OCI-LY3 (cell line): ENCODE measurements at regions not wholly inside any gene's neighbourhood (a gene's known extent, or its start where the extent isn't known, plus 50 kb on each side); places are given as distances from the start of the nearest gene placed in this dataset.

ENCODE experiments used
- H2AFZ ChIP-seq: fragments of 200-600, 300-600 bp; shearing (Covaris generic); 2 replicates; pipeline ENCODE4 v1.6.0; 2014; ENCODE audit warnings: antibody characterized with exemption, low read depth, low read length
- H3K27ac ChIP-seq: fragments of 200-600, 300-600 bp; sonication (generic); 2 replicates; pipeline ENCODE4 v1.5.1; 2014; ENCODE audit warnings: mild to moderate bottlenecking, low read length, moderate library complexity, mixed read lengths
- H3K27me3 ChIP-seq: fragments of 200-600, 300-600 bp; sonication (generic); 2 replicates; pipeline ENCODE4 v1.6.1; 2014; ENCODE audit warnings: low read depth, low read length, mixed read lengths
- H3K36me3 ChIP-seq: fragments of 200-600, 300-600 bp; sonication (generic); replicated peaks from 2 replicates; pipeline ENCODE3; 2014; ENCODE audit warnings: low read depth, low read length, mixed read lengths
- H3K4me1 ChIP-seq: fragments of 300-600, 200-600 bp; sonication (generic); 2 replicates; pipeline ENCODE4 v1.6.1; 2014; ENCODE audit warnings: low read length, mixed read lengths
- H3K4me2 ChIP-seq: fragments of 200-600, 300-600 bp; sonication (generic); 2 replicates; pipeline ENCODE4 v1.6.1; 2014; ENCODE audit warnings: low read length, mixed read lengths
- H3K4me3 ChIP-seq: fragments of 300-600, 200-600 bp; sonication (generic); 2 replicates; pipeline ENCODE4 v1.5.1; 2014; ENCODE audit warnings: antibody characterized with exemption, mild to moderate bottlenecking, low read length, moderate library complexity
- H3K79me2 ChIP-seq: fragments of 300-600, 200-600 bp; shearing (Covaris generic); 2 replicates; pipeline ENCODE4 v1.6.1; 2014; ENCODE audit warnings: mild to moderate bottlenecking, low read length, mixed read lengths
- H3K9ac ChIP-seq: fragments of 300-600, 200-600 bp; shearing (Covaris generic); 2 replicates; pipeline ENCODE4 v1.6.0; 2014; ENCODE audit warnings: mild to moderate bottlenecking, low read length, moderate library complexity
- H3K9me3 ChIP-seq: fragments of 200-600, 300-600 bp; shearing (Covaris generic); 2 replicates; pipeline ENCODE4 v1.6.1; 2014; ENCODE audit warnings: low read length, mixed read lengths; ENCODE audit not compliant: insufficient read depth
- H4K20me1 ChIP-seq: fragments of 200-600, 300-600 bp; sonication (generic); 2 replicates; pipeline ENCODE4 v1.6.1; 2016; ENCODE audit warnings: low read length, mixed read lengths; ENCODE audit not compliant: insufficient read depth
- EZH2phosphoT487 ChIP-seq: fragments of 200-600 bp; shearing (Covaris generic); IDR thresholded peaks from 2 replicates; pipeline ENCODE4 v1.6.1; 2018; ENCODE audit warnings: antibody characterized with exemption, mixed run types, low read depth
- TF ChIP-seq, protein P1 (sequence below): fragments of 200-600, 300-600 bp; sonication (generic); IDR thresholded peaks from 2 replicates; pipeline ENCODE4 v1.5.1; 2014; ENCODE audit warnings: antibody characterized with exemption, low read length, low read depth

DNA sequence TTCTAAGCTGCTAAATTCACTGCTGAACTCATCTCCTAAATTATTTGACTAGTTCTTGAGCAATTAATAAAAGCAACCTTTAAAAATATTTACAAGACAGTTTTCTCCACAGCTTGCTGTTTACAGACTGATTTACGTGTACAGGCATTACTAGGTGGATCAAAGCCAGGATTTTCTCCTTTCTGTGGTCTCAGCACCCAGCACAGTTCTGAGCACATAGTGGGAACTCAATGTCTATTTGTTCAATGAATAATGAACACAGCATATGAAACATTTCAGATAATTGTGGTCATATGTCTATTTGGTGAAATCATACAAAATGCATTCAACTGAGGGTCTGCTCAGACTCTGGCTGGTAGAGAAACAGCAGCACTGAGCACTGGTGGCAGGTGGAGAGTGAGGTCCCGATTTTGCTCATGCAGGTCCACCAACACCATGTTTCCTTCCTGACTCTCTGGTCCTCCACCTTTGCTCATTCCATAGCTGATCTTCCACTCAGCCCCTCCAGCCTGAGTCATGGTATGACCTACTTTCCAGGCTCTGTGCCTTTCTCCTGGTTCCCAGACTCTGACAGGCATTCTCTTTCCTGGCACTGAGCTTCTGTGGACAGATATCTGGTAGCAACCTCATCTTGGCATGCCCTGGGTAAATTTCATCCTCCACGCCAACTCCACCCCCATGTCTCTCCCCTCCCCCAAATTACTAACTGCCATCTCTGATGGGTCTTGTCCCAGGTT is 311.3 kb downstream of the TGFB2 start:
- Histone ChIP-seq H3K27ac (no peak overlapping the region), H4K20me1 (no peaks in the 10 kb centered on the region), H3K79me2 (no peaks in the 10 kb centered on the region), H3K4me3 (no peak overlapping the region), H3K9ac (no peak overlapping the region), H3K9me3 (no peaks in the 10 kb centered on the region), H2AFZ (no peak overlapping the region), H3K4me2 (no peak overlapping the region), H3K36me3 (no peaks in the 10 kb centered on the region), H3K27me3 (peaks cover 20% of the 10 kb centered on the region; the same call in 1 of the 2 replicates), H3K4me1 (no peaks in the 10 kb centered on the region)
- TF ChIP-seq, protein P1, sequence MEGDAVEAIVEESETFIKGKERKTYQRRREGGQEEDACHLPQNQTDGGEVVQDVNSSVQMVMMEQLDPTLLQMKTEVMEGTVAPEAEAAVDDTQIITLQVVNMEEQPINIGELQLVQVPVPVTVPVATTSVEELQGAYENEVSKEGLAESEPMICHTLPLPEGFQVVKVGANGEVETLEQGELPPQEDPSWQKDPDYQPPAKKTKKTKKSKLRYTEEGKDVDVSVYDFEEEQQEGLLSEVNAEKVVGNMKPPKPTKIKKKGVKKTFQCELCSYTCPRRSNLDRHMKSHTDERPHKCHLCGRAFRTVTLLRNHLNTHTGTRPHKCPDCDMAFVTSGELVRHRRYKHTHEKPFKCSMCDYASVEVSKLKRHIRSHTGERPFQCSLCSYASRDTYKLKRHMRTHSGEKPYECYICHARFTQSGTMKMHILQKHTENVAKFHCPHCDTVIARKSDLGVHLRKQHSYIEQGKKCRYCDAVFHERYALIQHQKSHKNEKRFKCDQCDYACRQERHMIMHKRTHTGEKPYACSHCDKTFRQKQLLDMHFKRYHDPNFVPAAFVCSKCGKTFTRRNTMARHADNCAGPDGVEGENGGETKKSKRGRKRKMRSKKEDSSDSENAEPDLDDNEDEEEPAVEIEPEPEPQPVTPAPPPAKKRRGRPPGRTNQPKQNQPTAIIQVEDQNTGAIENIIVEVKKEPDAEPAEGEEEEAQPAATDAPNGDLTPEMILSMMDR: no peak

GRCh38 chr1:218658269-218658668 is 313.1 kb downstream of the TGFB2 start:
- H3K4me1 ChIP-seq: no peaks in the 10 kb centered on the region
- H3K36me3 ChIP-seq: no peaks in the 10 kb centered on the region
- H3K4me2 ChIP-seq: no peak overlapping the region
- H3K4me3 ChIP-seq: no peak overlapping the region
- H2AFZ ChIP-seq: no peak overlapping the region
- no peak overlapping the region for H3K9ac ChIP-seq
- no peaks in the 10 kb centered on the region for H3K9me3 ChIP-seq
- H4K20me1 ChIP-seq: no peaks in the 10 kb centered on the region
- H3K27ac ChIP-seq: no peak overlapping the region
- no peaks in the 10 kb centered on the region for H3K79me2 ChIP-seq
- TF ChIP-seq, protein P1: no peak
- no peak for TF ChIP-seq EZH2phosphoT487
- H3K27me3 ChIP-seq: peaks cover 21% of the 10 kb centered on the region; the same call in 1 of the 2 replicates

DNA sequence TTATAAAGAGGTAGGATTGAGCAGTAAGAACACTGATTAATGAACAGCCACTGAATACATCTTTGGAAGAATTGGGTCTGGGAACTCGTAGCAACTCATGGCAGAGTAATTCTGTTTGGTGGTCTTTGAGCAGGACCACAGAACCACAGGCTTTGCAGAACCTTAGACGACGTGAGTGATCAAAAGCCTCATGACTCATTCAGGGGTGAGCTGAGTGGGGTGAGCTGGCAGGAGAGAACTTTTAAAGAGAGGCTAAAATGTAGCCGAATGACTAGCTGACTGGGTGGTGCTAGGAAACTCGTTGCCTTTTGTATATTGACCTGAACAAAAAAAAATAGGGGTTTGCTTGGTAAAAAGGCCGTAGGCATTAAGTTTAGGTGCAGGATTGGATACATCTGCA is 313.8 kb downstream of the TGFB2 start:
- Histone ChIP-seq H3K9me3 (no peaks in the 10 kb centered on the region), H3K4me3 (no peak overlapping the region), H3K4me2 (no peak overlapping the region), H3K79me2 (no peaks in the 10 kb centered on the region), H3K27ac (no peak overlapping the region), H3K4me1 (no peaks in the 10 kb centered on the region), H3K9ac (no peak overlapping the region), H4K20me1 (no peaks in the 10 kb centered on the region), H3K27me3 (peaks cover 23% of the 10 kb centered on the region; the same call in 1 of the 2 replicates), H3K36me3 (no peaks in the 10 kb centered on the region), H2AFZ (no peak overlapping the region)
- no peak for TF ChIP-seq EZH2phosphoT487
- TF ChIP-seq, protein P1: no peak

GRCh38 chr1:218659911-218660677 is 315.0 kb downstream of the TGFB2 start:
- H3K4me1 ChIP-seq: no peaks in the 10 kb centered on the region
- H3K9me3 ChIP-seq: no peaks in the 10 kb centered on the region
- TF ChIP-seq, protein P1: no peak
- TF ChIP-seq EZH2phosphoT487: no peak
- H3K27me3 ChIP-seq: peaks cover 23% of the 10 kb centered on the region; the same call in 1 of the 2 replicates
- no peaks in the 10 kb centered on the region for H3K79me2 ChIP-seq
- H3K4me2 ChIP-seq: no peak overlapping the region
- H3K27ac ChIP-seq: no peak overlapping the region
- H3K36me3 ChIP-seq: no peaks in the 10 kb centered on the region
- no peak overlapping the region for H2AFZ ChIP-seq
- no peak overlapping the region for H3K9ac ChIP-seq
- H4K20me1 ChIP-seq: no peaks in the 10 kb centered on the region
- no peak overlapping the region for H3K4me3 ChIP-seq
